HG03521 (cell line): ENCODE measurements at regions not wholly inside any gene's neighbourhood (a gene's known extent, or its start where the extent isn't known, plus 50 kb on each side); places are given as distances from the start of the nearest gene placed in this dataset.
"Not testable (repeated sequence)": the region's sequence is repeated elsewhere in the genome, so short reads cannot be mapped to it uniquely, and the experiment has no call there.

Experiments
- ATAC-seq: cut with Tn5 transposase; IDR thresholded peaks from one replicate; pipeline ENCODE4 v1.9.1; 2021; ENCODE audit warnings: mild to moderate bottlenecking, moderate library complexity; ENCODE audit not compliant: unreplicated experiment

DNA sequence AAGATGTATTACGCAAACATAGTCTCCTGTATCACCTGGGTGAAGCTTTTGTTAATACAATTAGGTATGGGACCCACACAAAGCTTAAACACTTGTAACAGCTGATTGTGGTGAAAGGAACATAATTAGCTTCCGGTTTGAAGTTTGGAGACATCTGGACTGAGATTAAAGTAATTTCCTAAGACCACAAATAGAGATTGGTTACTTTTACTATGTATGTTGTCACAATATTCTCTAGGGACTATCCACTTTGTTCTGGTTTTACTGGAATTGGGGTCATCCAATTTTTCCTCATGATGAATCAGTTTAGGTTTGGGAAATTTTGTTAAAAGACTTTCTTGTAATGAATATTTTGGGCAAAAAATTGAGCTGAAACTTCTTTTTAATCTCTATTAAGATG lies 71.8 kb upstream of the SAMSN1 start:
- no peak for ATAC-seq

DNA sequence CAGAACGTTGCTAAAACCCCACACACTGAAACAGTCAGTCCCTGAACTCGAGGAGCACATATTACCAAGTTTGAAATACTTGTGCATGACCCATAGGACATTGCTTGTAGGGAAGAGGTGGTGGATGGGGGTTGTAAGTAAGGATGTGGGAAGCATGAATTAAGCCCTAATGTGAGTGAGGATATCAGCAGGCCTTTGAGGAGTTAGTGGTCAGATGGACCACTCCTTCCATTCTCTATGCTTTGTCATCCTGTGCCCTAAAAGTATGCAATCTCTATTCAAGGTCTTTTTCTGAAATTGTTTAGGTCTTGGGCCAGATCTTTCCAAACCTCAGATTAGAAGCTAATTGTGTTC lies 70.9 kb upstream of the SAMSN1 start:
- ATAC-seq = no peak

- no peak for ATAC-seq
Observed at GRCh38 chr21:14616380-14617039, 70.4 kb upstream of the SAMSN1 start.

DNA sequence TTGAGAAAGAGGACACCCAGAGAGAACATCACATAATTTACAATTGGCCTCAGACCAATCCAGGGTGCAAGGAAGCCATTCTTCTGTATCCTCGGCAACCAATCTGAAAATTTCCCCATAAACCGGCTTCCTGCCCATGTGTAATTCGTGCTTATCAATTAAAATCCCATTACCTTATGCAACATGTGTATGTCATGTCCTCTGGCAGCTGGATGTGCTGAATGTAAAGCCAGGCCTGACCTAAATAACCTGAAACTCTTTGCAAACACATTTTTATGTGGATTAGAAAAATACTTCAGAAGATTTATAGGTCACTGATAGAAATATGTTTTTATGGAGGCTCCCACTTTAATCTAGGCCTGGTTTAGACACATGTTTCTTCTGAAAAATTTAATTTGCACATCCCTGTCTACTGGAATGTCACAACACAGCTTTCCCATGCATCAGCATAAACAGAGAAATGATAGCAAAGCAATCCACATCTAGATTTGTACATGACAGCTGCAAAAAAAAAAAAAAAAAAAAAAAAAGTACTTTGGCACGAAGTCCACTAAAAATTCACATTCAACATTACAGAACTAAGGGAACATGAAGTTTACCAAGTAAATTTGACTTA lies 69.4 kb upstream of the SAMSN1 start:
- ATAC-seq = no peak

GRCh38 chr21:14614287-14614686 lies 68.2 kb upstream of the SAMSN1 start:
- no peak for ATAC-seq

DNA sequence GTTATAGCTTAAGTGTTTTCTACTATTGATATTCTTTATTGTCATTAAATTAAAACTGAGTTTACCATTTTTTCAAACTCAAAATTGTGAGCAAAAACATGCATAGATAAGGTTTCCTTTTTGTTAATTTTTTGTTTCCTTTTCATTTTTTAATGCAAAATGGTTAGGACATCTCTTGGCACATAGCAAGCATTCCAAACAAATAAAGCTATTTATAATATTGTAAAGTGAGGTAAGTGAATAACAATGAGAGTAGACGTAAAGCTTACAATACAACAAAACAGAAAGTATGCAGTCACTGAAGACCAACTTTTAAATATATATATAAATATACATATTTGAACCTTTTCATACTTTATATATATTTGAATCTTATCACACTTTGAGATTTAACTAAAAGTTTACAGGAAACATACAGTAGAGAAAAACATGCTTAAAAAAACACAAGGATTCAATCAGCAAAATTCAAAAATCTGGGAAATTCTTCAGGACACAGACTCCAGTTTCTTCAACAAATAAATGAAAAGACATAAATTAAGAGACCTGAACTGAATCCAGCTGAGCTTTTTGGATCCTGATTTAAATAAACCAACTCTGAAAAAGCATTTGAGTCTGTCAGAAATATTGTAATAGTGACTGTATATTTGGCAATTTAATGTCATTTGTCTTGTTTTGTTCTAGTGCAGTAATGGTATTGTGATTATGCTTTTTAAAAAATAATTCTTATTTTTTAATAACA lies 67.5 kb upstream of the SAMSN1 start:
- no peak for ATAC-seq

GRCh38 chr21:14610119-14610518 lies 64.0 kb upstream of the SAMSN1 start:
- ATAC-seq = not testable (repeated sequence)

DNA sequence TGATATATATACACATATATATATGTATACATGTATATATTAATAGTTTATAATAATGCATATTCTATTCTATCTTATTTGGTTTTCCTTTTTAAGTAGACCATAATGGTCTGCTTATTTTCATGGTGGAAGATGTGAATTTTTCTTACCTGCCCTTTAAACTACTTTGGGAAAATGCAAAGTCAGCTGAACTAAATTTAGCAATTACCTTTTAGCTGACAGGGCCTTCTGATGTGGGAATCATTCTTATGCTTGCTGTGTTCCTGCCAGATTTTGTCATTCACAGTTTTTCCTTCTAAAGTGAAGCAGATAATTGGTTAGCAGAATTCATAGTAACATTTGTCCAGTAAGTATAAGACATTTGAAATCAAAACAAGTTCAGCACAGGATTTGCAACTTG lies 63.2 kb upstream of the SAMSN1 start:
- no peak for ATAC-seq

DNA sequence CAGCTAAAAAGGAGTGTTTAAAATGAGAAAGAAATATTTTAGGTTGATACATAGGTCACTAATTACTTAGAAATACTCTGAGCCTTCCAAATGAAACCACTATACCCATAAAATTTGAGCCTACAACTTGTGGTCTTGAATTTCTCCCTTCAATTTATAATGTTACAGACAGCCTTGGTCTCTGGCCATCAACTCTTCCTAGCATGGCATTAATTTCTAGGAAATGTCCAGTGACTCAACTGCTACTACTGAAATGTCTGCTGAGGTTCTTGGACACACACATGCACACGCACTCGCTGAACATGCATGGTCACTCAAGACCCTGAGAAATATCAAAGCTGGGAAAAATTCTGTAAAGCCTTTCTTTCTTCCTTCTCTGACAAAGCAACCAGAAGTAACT lies 61.1 kb upstream of the SAMSN1 start:
- no peak for ATAC-seq

DNA sequence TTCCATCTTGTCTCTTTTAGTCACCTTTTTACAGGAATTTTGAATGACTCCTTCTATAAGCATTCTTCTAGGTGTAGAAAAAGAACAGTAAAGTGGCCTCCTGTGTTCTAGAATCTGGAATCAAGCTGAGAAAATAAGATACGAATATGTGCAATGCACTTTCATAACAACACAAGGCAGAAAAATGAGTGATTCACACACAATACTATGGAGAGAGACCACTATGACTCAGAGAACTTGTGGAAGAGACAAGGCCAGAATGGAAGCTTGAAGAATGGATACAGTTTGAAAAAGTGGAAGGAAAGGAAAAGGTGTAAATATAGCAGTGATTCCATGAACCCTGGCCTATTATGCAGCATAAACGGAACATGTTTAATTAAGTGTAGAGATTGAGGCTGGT lies 57.1 kb upstream of the SAMSN1 start:
- ATAC-seq = no peak

DNA sequence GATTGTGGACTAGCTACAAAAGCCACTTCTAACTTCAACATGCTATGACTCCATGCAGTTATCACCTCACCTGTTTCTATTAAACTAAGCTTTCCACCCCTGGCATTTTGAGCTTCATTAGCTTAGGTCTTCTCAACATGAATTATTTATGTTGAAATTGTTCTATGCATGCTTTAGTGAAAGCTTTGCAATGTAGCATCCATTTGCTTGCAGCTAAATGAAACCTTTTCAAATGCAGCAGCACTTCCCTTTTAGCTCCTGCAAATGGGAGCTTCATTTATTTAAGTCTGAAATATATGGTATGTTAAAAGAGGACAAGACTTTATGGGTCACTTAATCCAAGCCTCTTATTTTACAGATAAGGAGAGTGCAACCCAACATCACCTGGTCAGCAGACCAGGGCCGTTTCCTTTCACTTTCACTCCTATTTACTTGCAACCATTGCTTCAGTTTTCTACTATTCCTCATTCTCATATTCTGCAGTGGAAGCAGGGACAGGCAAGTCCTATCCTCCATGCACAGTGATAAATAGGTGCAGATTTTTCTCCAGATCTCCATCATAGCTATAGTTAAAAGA lies 56.4 kb upstream of the SAMSN1 start:
- no peak for ATAC-seq

DNA sequence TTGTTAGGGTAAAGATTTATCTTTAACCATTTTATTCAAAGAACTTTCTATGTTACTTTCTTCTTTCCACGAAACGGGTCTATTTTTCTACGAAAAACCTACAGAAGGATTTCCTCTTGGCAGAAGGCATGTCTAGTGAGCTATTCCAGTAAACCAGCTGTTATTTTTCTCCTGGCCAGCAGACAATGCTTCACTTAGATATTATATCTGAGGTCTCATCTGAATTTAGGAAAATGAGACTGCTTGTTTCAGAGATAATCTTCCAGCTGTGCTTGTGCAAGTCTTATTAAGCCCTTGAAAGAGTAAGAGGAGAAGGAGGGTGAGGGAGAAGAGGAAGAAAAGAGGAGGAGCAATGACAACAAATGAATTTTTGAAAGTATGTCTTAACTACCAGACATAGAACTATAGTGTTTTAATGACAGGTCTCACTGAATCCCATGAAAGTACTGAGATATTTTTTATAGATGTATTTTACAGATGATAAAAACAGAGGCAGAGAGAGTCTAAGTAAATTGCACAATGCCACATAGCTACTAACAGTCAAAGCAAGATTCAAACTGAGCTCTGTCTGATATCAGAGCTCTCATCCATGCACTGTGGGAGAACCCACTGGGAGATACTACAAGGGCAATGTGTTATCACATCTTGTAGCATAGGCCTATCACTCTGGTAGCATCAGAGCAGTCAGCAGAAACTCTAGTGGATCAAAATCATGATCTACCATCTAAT lies 54.6 kb upstream of the SAMSN1 start:
- ATAC-seq = no peak

DNA sequence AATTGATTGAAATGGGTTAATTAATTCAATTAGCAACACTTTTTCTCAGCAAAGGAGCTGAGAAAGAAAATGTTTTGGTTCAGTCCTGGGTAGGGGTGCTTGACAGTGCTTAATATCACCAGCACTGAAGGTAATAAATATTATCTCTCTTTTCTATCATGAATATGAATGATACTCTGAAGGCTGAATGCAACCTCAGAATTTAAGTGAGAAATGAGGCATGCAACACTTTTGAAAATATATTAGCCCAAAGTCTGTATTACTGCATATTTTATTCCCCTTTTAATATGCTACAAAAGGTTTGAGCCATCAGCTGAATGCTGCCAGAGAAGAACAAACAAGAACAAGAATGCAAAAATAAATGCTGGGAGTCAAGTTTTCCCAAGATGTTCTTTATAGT lies 52.0 kb upstream of the SAMSN1 start:
- ATAC-seq = no peak
